NCI-H1048 (cell line): ENCODE measurements at regions not wholly inside any gene's neighbourhood (a gene's known extent, or its start where the extent isn't known, plus 50 kb on each side); places are given as distances from the start of the nearest gene placed in this dataset.
"Not testable (repeated sequence)": the region's sequence is repeated elsewhere in the genome, so short reads cannot be mapped to it uniquely, and the experiment has no call there.

Experiments used
- DNase-seq: peaks from one replicate; lab custom pipeline; 2025; lab: John Stamatoyannopoulos, UW

GRCh38 chr5:25764733-25765132, 1120.0 kb upstream of the CDH10 start:
- DNase-seq: no peak

GRCh38 chr5:25763781-25764180, 1119.0 kb upstream of the CDH10 start:
- no peak for DNase-seq

GRCh38 chr5:25754895-25755294, 1110.1 kb upstream of the CDH10 start:
- DNase-seq: no peak

GRCh38 chr5:25744908-25745307, 1100.1 kb upstream of the CDH10 start:
- no peak for DNase-seq

- no peak for DNase-seq
Observed at GRCh38 chr5:25716680-25717079, 1071.9 kb upstream of the CDH10 start.

GRCh38 chr5:25713259-25713658, 1068.5 kb upstream of the CDH10 start:
- DNase-seq: no peak

GRCh38 chr5:25707093-25707492, 1062.3 kb upstream of the CDH10 start:
- DNase-seq: no peak

- no peak for DNase-seq
Observed at GRCh38 chr5:25701936-25702335, 1057.2 kb upstream of the CDH10 start.

GRCh38 chr5:25694801-25695200, 1050.0 kb upstream of the CDH10 start:
- DNase-seq: no peak

GRCh38 chr5:25688156-25688555, 1043.4 kb upstream of the CDH10 start:
- no peak for DNase-seq

- DNase-seq: no peak
Observed at GRCh38 chr5:25669645-25670401, 1025.0 kb upstream of the CDH10 start.

GRCh38 chr5:25662610-25663009, 1017.8 kb upstream of the CDH10 start:
- DNase-seq: no peak

GRCh38 chr5:25650316-25650715, 1005.5 kb upstream of the CDH10 start:
- DNase-seq: not testable (repeated sequence)

- DNase-seq: no peak
Observed at GRCh38 chr5:25649628-25650265, 1005.0 kb upstream of the CDH10 start.

GRCh38 chr5:25646421-25647341, 1001.9 kb upstream of the CDH10 start:
- DNase-seq: no peak

GRCh38 chr5:25641124-25641523, 996.3 kb upstream of the CDH10 start:
- DNase-seq: no peak

- no peak for DNase-seq
Observed at GRCh38 chr5:25619273-25619672, 974.5 kb upstream of the CDH10 start.

- no peak for DNase-seq
Observed at GRCh38 chr5:25618821-25619220, 974.0 kb upstream of the CDH10 start.

GRCh38 chr5:25614466-25614865, 969.7 kb upstream of the CDH10 start:
- no peak for DNase-seq

GRCh38 chr5:25604681-25605080, 959.9 kb upstream of the CDH10 start:
- DNase-seq: no peak

GRCh38 chr5:25579111-25579510, 934.3 kb upstream of the CDH10 start:
- DNase-seq: no peak

- DNase-seq: no peak
Observed at GRCh38 chr5:25573691-25574090, 928.9 kb upstream of the CDH10 start.
